GM18507 (cell line): ENCODE measurements at regions not wholly inside any gene's neighbourhood (a gene's known extent, or its start where the extent isn't known, plus 50 kb on each side); places are given as distances from the start of the nearest gene placed in this dataset.
"Not testable (repeated sequence)": the region's sequence is repeated elsewhere in the genome, so short reads cannot be mapped to it uniquely, and the experiment has no call there.

Source experiments
- DNase-seq: peaks from one replicate; pipeline ENCODE4 v3.0.0; 2011; ENCODE audit warnings: low read depth; ENCODE audit not compliant: insufficient read length; ENCODE audit errors: extremely low spot score
- FAIRE-seq: peaks from 2 replicates; lab custom pipeline; 2011; peaks lifted over from hg19 to GRCh38; lab: Jason Lieb, UNC

- FAIRE-seq, DNase-seq: not testable (repeated sequence)
These were observed 503.4 kb upstream of the MIS18BP1 start for GRCh38 chr14:45756412-45756811.

GRCh38 chr14:45743884-45744283, 490.9 kb upstream of the MIS18BP1 start:
- FAIRE-seq (no peak), DNase-seq (no peak)

- no peak for FAIRE-seq
- DNase-seq: no peak
These were observed 489.2 kb upstream of the MIS18BP1 start for GRCh38 chr14:45742187-45742586.

GRCh38 chr14:45728434-45729225, 475.6 kb upstream of the MIS18BP1 start:
- FAIRE-seq (no peak), DNase-seq (no peak)

- no peak for DNase-seq
- FAIRE-seq: no peak
These were observed 474.1 kb upstream of the MIS18BP1 start for GRCh38 chr14:45727133-45727532.

- DNase-seq (no peak), FAIRE-seq (no peak)
These were observed 468.5 kb upstream of the MIS18BP1 start for GRCh38 chr14:45721472-45721871.

- no peak for DNase-seq
- no peak for FAIRE-seq
These were observed 463.6 kb upstream of the MIS18BP1 start for GRCh38 chr14:45716572-45716971.

- no peak for FAIRE-seq
- no peak for DNase-seq
These were observed 462.9 kb upstream of the MIS18BP1 start for GRCh38 chr14:45715946-45716345.

GRCh38 chr14:45709541-45709940, 456.5 kb upstream of the MIS18BP1 start:
- FAIRE-seq (no peak), DNase-seq (no peak)

GRCh38 chr14:45705940-45706534, 453.0 kb upstream of the MIS18BP1 start:
- DNase-seq: no peak
- FAIRE-seq: no peak

GRCh38 chr14:45699471-45699870, 446.5 kb upstream of the MIS18BP1 start:
- no peak for DNase-seq

GRCh38 chr14:45698462-45699134, 445.6 kb upstream of the MIS18BP1 start:
- no peak for DNase-seq
- no peak for FAIRE-seq

More at GRCh38 chr14:45699471-45699870, 446.5 kb upstream of the MIS18BP1 start:
- no peak for FAIRE-seq

- DNase-seq: no peak
- FAIRE-seq: no peak
These were observed 433.8 kb upstream of the MIS18BP1 start for GRCh38 chr14:45686771-45687170.

GRCh38 chr14:45680531-45680930, 427.5 kb upstream of the MIS18BP1 start:
- DNase-seq (no peak), FAIRE-seq (no peak)

- FAIRE-seq (no peak), DNase-seq (no peak)
These were observed 426.9 kb upstream of the MIS18BP1 start for GRCh38 chr14:45679853-45680252.

- FAIRE-seq (no peak), DNase-seq (no peak)
These were observed 425.2 kb upstream of the MIS18BP1 start for GRCh38 chr14:45678163-45678562.

- no peak for FAIRE-seq
- DNase-seq: no peak
These were observed 420.4 kb upstream of the MIS18BP1 start for GRCh38 chr14:45673420-45673819.

- DNase-seq: no peak
- no peak for FAIRE-seq
These were observed 411.8 kb upstream of the MIS18BP1 start for GRCh38 chr14:45664668-45665356.

GRCh38 chr14:45658917-45659299, 405.9 kb upstream of the MIS18BP1 start:
- FAIRE-seq: no peak
- DNase-seq: no peak
